Right renal pelvis (tissue), 4 donors: ENCODE measurements at regions not wholly inside any gene's neighbourhood (a gene's known extent, or its start where the extent isn't known, plus 50 kb on each side); places are given as distances from the start of the nearest gene placed in this dataset.

Source experiments
- DNase-seq, 4 donors: peaks; one replicate each; pipeline ENCODE4 v3.0.0-alpha.2; 2013; ENCODE audit warnings: low read depth in 4 of 4, low spot score in 3 of 4, missing footprints in 1 of 4

DNA sequence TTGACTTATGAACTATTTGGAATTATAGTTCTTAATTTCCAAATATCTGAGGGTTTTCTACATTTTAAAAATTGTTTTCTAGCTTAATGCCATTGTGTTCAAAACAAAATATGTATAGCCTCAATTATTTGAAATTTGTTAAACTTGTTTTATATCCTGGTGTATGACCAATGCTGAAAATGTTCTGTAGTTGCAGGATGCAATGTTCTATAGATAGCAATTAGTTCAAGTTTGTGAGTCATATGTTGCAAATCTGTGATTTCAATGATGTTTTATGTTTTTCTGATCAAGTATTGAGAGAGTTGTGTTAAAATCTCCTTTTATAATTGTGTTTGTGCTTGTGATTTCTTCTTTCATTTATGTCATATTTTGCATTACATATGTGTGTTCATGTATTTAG lies 517.5 kb downstream of the ADGRL2 start:
- DNase-seq = no peak

DNA sequence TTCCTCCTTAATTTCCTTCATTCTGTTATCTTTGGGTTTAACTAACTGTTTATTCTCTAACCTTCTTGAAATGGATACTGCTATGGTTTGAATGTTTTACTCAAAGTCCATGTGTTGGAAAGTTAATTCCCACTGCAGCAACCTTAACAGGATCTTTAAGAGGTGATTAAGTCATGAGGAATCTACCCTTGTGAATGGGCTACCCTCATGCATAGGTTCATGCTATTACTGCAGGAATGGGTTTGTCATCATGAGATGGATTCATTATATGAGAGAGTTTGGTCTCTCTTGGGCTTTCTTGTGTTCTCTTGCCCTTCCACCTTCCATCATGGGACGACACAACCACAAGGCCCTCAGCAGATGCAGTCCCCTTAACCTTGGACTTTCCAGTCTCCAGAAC lies 516.9 kb downstream of the ADGRL2 start:
- no peak for DNase-seq

DNA sequence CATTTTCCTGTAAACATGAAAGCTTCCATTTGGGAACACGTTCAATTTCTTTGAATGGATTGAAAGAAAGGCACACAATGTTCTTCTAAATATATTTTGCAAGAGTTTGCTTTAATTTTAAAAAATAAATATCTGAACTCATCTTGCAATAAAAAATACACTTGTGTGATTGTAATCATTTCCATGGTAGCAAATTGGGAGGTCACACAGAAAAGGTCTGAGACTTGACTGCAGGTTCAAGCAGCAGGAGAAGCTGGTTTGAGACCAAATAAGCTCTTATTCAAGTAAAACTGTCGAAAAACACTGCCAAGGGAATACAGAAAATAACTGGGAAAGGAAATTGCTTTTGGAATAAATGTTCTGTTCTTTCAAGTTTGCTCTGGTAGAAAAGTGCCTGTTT lies 498.9 kb downstream of the ADGRL2 start:
- DNase-seq = no peak

DNA sequence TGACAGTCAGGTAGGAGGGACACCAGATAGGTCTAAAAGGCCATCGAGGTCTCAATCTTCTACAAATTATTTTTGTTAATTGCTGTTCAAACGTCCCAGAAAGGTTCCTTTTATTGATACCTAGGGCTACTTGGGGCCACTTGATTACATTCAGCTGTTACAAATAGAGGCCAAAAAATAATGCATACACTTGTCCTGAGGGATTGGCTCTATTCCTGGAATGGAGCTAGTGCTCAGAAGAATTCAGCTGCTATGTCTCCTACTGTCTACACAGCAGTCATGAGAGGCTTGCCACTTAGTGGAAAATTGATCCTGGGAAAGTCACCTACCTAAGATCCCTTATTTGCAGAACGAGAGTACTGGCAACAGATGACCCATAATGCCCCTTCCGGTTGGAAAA lies 498.3 kb downstream of the ADGRL2 start:
- no peak for DNase-seq

DNA sequence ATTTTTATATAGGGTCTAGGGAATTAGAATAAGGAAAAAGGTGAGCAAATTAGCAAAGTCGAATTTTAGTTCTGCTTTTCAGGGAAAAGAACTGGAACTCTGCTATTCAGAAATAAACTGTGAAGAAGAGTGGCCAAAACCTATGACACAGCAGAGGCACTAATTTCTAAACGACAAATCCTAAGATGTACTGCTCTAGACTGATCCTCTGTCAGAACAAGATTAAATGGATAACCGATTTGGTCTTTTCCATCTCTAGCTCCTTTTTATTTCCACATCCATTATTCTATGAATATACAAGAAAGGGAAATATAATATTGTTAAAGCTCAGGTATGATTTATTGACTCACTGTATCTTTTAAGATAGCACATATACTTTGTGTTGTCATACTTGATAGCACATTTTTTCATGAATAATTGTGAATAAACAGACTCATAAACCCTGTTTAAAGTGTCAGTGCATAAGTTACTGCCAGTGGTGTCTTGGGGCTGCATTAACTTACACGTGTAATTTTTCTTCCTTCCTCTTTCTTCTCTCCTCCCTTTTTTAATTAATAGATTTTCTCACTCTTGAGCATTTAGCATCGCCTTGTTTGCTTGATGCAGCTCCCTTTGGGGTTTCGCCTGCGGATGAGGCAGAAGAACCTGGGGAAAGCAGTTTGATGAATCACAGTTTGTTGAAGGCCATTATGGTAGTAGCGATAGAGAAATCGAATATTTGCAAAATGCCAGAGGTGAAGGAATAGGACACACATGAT lies 496.6 kb downstream of the ADGRL2 start:
- no peak for DNase-seq

DNA sequence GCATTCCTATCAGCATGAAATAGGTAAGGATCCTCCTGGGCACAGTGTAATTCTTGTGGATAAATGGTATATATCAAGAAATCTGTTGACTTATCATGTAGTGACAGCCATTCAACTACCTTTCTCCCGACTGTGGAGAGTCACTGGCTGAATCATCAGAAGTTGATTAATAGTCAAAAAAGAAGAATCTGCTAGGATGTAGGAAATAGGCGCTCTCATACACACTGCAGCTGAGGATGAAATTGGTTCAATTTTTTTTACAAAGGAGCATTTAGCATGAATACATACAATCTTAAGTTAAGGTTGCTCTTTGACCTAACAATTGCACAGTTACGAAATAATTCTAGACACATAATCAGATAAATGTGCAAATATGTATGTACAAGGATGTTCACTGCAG lies 486.8 kb downstream of the ADGRL2 start:
- no peak for DNase-seq

DNA sequence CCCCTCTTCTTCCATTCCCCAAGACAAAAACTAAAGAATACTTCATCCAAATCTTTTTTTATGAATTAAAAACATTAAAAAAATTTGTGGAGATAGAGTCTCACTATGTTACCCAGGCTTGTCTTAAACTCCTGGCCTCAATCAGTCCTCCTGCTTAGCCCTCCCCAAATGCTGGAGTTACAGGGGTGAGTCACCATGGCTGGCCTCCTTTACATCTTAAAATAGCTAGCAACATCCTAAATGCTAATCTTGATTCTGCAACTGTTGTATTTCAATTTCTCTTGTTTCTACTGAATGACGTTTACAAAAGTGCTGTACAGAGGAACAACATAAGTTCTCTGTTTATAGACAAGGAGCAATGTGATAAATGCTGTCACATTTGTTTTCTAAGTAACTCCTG lies 483.5 kb downstream of the ADGRL2 start:
- no peak for DNase-seq

DNA sequence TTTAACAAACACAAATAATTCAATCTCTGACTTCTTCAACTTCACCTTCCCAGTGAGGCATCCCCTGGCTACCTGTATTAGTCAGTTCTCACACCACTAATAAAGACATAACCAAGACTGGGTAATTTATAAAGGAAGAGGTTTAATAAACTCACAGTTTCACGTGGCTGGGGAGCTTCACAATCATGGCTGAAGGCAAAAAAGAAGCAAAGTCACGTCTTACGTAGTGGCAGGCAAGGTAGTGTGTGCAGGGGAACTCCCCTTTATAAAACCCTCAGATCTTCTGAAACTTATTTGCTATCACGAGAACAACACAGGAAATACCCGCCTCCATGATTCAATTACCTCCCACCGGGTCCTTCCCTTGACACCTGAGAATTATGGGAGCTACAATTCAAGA lies 478.5 kb downstream of the ADGRL2 start:
- DNase-seq = no peak

DNA sequence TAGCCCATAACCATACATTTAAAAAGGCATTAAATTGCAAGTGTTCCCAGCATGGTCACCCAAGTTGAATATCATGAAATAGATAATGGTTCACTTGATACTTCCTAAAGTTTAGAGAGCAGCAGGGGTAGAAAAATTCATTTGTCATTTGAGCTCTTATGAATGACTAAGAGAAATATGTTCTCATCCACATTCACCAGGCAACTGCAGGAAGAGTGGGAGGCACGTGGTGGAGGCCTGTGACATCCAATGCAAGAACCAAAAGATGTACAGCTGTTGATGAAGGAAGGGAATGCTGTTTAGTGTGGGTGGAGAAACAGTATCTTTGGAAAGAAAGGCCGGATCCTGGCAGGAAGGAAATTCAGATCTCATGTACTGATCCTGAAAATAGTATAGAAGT lies 473.1 kb downstream of the ADGRL2 start:
- no peak for DNase-seq

DNA sequence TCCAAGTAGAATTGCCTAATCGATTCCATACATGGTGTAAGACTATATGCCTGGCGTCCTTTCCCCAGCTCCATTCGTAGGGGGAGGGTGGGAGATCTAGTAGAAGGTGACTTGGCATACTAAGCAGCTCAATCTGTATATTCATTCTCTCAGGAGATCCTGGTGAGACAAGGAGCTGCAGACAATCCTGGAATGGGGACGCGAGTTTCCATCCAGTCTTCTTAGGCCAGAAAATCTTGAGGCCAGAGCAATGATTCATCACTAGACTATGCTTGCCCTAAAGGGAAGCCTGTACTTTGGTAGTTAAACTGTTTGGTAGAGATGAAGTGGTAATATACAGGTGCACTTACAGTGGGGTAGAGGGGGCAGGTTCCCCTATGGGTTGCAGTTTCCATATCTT lies 468.7 kb downstream of the ADGRL2 start:
- no peak for DNase-seq

DNA sequence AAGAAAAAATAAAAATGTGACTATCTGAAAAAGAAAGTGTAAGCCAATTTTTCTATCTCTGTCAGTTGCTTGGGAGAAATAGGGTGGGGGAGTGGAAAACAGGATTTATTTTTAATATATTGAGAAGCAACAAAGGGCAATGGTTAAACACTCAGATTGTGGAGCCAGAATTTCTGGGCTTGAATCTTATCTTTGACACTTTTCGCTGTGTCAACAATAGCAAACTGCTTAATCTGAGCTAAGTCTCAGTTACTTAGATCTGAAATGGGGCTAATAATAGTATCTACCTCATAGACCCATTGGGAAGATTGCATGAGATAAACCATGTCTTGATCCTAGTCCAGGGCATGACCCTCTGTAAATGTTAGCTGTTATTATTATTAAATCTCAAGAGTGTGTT lies 468.1 kb downstream of the ADGRL2 start:
- DNase-seq = no peak

DNA sequence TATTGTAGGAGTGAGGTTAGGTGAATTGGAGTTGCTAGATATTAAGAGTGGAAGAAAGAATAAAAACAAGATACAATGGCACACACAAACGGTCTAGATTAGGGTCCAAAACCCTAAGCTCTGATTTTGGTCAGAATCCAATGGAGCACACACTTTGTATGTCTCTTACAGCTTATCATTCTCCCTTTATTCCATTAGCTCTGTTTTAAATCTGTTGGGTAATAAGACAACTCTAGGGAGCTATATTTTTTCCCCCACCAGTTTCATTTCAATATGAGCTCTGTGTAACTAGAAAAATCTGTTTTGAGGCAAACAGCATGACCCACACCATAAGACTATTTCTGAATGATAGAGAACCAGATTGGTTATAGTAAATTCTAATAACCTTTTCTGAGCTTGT lies 465.6 kb downstream of the ADGRL2 start:
- DNase-seq = no peak

DNA sequence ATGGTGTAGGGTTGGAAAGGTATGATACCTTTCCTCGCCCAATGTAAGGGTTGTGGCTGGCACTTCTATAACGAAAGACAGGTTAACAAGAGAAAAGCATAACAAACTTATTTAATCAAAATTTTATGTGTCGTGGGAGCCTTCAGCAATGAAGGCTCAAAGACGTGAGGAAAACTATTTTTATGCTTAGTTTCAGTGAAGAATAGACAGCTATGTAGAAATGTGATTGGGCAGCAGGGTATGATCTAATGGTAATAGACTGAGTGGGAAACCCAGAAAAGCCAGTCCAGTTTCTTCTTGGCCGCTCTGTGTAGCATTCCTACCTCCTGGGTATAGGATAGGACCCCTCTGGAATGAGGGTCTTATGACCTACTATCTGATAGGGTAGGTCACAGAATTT lies 464.7 kb downstream of the ADGRL2 start:
- DNase-seq = no peak

DNA sequence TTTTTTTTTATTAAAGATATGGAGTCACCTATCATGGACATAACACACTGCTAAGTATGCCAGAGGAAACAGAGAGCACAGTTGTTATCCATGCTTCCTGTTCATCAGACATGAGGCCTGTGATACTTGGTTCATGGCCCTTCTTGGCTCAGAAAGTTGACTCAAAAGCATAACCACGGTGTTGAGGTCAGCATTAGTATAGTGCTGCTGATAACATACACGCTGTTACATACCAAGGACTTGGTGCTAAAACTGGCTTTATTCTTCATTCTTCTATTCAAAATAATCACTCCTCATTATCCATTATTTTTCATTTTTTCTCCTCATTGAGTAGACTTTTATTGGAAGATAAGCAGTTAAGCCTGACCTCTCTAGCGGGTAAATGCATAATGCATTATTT lies 464.1 kb downstream of the ADGRL2 start:
- DNase-seq = no peak

DNA sequence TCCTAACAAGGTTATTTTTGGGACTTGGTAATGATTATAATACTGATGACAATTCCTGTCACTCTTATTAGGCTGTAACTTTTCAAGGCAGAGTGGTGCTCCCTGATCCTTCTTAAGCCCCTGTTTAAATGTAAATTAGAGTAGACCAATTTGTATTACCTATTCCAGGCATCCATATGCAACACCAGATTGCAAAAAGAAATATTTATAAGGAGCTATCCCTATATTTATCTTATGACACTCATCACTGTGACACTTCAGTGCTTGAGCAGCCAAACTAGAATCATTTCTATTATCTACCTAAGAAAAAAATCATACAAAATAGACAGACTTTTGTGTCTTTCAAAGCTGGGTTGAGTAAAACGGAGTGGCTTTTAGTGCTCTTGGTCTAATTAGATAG lies 462.7 kb downstream of the ADGRL2 start:
- DNase-seq = no peak

DNA sequence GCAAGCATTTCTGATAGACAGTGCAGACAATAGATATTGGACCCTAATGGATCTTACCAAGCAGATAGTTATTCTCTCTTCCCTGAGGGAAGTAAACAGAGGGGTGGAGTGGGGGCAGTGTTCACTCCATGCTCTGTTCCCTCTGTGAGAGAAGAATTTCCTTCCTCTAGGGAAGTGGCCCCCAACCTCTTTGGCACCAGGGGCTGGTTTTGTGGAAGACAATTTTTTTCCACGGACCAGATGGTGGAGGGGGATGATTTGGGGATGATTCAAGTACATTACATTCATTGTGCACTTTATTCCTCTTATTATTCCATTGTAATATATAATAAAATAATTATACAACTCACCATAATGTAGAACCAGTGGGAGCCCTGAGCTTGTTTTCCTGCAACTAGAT lies 459.9 kb downstream of the ADGRL2 start:
- DNase-seq = no peak

DNA sequence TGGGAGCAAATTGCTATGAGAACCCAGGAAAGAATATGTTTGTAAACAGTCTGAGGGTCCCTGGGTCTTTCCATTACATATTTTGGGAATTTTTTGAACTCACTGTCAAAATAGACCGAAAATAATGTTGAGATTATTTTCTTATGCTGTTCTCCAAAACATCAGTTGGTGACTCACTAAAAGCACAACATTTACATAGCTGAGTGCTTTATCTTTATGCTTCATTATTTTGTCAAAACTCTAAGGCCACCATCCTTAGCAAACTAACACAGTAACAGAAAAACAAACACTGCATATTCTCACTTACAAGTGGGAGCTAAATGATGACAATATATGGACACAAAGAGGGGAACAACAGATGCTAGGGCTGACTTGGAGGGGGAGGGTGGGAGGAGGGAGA lies 459.3 kb downstream of the ADGRL2 start:
- DNase-seq = no peak

DNA sequence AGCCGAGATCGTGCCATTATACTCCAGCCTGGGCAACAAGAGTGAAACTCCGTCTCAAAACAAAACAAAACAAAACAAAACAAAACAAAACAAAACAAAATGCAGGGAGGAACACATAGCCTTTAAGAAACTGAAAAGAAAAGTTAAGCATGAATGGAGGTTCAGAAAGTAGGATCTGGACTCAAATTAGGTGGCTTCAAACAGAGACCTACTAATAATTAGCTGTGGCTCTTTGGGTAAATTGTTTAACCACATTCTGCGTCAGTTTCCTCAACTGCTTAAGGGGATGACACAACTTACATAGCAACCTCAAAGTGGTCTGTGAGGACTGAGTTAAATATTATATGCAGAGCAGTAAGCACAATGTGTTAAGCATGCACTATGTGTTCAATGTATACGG lies 458.2 kb downstream of the ADGRL2 start:
- no peak for DNase-seq

DNA sequence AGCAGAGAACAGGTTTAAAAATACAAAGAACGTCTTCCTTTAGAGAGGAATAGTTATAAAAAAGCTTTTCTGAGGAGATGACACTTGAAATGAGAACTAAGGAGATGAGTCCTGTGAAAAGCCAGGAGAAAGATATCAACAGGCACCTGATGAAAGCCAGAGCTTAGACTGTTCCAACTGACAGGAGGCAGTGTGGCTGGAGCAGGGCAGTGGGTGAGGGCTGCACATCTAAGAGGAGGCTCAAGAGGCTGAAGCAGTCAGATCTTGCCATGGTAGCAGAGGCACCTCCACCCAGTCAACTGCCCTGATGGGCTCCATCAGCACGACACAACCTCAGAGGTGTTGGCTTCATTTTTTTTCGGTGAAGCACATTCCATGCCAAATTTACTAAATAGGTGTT lies 445.3 kb downstream of the ADGRL2 start:
- no peak for DNase-seq

DNA sequence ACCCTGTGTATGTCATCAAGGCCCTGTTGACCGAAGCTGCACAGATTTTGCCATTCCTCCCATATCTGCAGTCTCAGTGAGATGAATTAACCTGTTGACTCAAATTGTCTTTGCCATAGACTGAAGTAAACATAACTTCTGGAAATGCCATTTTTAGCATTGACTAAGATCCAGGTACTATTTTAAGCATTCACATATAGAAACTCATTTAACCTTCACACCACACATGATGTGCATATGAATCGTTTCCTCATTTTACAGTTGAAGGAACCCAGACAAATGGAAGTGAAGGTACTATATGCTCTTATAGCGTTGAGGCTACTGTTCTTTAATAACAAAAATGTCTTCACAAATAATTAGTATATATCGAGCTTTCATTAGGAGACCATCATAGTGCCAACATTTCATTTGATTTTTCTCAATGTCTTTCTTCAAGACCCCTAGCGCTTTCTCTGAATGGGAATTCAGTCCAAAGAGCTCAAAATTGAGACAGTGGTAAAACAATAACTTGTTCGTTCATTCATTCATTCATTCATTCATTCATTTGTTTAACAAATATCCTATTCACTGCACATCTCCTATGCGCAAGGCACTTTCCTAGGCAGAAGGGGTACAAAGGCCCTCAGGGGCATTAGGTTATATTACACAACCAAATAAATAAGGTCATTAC lies 444.7 kb downstream of the ADGRL2 start:
- DNase-seq = no peak

DNA sequence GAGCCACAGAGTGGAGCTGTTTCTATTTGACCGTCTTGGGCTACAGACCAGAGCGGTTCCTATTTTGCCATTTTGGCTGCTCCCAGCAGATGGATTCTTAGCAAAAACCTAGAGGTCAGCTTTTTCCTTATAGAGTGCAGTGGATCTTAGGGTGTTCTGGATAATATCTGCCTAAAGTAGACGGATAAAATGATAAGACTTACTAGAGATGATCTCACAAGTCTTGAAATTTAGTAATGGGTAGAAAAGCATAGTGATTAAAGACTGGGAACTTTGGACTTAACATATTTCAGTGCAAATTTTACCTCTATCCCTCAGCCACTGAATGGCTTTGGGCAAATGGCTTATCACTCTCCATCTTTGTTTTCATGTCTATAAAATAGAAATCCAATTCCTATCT lies 439.8 kb downstream of the ADGRL2 start:
- no peak for DNase-seq

DNA sequence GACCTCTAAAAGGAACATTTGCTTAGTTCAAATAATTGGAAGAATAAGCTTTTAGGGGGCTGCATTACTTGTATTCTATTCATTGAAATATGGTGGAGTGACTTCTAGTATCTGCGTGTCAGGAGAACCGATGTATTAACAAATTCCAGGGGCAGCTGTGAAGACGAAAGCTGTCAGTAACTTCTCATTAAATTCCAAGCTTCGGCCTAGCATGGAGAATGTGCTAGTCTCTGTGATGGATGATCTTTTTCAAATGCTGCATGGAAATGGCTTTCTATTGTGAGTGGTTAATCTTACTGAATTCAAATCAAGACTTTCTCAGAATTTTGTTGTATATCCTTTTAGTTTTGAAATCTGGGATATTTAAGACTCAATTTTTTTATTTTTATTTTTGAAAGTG lies 429.9 kb downstream of the ADGRL2 start:
- no peak for DNase-seq
